Ecto neural progenitor cell (in vitro differentiated cells): ENCODE measurements at regions not wholly inside any gene's neighbourhood (a gene's known extent, or its start where the extent isn't known, plus 50 kb on each side); places are given as distances from the start of the nearest gene placed in this dataset.
"Not testable (repeated sequence)": the region's sequence is repeated elsewhere in the genome, so short reads cannot be mapped to it uniquely, and the experiment has no call there.

Source experiments
- DNase-seq: peaks from one replicate; pipeline ENCODE4 v3.0.0-alpha.2; 2018; ENCODE audit warnings: low spot score

DNA sequence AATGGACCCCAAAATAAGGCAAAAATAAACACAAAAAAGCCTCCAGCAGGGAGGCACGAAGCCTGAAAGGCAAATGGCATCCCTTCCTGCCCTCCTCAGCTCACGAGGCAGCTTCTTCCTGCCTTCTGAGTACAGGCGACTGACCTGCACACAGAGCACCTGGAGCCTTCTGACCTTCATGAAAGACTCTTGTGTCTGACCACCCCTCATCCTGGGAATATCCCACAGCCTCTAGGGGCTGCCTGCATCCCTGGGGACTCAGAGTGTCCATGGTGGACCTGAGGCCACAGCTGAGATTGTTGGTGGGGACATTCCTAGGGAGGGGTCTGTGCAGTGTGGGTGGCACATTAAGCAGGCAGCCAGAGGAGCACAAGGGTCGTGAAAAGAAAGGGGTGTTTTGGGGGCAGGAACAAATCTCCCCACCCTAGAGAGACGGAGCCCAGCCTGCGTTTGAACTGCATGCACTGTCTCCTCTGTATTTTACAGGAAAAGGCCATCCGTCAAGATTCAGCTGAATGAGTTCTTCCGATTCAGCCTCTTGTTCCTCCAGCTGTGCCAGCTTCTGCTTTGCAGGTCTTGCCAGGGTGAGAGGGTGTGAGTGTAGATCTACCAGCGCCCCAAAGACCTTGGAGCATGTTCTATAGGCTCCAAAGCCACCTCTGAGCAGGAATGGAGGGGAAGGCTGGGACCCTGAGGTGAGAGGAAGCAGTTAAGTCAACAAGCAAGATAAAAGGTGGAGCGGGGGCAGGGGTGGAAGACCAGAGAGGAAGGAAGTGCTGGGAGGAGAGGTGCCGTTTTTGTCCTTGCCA is 80.4 kb upstream of the MEF2A start:
- DNase-seq = peak; percentile 45

DNA sequence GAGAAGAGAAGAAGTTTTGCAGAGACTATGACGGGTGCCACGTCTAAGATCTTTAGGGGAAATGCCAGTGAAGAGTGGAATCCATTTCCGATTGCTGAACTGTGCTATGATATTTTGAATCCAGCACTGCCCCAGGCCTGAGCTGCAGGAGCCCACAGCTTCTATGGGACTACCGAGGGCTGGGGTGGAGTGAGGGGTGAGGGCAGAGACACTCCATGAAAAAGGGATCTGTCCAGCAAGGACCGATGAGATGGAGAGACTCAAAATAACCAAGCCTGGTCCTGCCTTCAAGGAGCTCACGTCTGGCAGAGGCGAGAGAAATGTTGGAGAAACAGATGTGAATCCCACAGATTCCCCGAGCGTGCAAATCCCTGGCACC is 79.8 kb upstream of the MEF2A start:
- no peak for DNase-seq

DNA sequence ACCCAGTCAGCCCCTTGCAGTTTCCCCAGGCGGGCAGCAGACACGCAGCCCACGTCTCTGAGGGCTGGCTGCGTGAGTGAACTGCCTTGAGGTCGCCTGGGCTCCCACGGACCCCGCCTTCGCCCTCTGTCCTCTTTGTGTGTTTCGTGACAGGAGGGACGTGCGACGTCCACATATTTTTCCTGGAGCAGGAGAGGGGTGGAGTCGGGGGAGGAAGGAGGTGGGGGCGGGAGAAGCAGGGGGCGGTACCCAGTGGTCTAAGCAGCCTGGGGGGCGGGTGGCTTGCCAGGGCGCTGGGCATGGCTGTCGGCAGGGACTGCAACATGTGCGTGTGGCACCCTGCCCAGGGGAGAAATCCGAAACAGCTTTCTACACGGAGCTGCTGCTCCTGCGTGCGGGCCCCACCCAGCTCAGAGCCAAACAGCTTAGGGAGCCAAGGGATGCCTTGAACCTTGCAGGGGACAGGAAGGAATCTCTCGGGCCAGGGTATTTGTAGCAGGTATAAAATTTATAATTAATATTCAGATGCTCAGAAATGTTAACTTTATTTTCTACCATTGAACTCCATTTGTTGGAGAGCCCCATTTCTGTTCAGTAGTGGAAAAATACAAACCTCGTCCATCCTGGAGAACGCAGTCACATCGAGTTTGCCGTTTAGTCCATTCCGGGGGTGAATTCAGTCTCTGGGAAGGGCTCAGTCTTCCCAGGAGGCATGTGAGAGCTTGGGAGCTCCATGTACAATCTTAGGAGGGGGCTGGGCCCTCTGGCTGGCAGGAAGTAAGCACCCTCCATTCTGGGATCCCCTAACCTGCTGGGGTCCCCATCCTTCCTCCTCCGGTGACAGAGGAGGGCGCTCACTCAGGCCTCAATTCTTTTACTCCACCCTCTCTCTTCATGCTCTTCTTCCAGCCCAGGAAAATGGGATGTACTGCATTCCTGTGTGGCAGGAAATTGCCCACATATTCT is 79.1 kb upstream of the MEF2A start:
- peak; percentile 56 for DNase-seq

DNA sequence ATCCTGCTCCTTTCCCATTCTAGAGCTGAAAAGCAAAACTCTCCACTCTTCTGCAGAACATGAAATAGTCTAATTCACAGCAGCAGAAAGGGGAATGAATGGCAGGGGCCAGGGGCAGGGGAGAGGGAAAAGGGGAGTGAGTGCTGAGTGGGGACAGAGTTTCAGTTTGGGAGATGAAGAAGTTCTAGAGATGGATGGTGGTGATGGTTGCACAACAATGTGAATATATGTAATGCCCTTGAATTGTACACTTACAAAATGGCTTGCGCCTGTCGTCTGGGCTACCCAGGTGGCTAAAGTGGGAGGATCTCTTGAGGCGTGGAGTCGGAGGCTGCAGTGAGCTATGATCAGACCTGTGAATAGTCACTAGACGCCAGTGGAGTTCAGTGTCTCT is 78.5 kb upstream of the MEF2A start:
- DNase-seq = peak; percentile 21

DNA sequence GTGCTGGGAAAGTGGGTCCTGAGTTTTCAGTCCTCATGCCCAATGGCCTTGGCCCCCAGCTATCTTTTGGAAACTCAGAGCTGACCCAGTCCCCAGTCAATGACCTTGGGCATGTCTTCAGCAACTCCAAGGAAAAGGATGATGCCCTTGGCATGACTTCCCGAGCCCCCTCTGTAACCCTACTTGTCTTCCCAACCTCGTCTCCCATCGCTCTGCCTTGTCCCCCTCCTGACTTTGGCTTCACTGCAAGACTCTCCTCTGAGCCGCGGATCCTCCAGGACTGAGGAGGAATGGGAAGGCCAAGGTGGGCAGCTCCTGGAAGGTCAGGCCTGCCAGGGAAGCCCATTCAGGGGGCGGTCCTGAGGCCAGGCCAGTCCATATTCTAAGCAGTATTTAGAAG is 73.5 kb upstream of the MEF2A start:
- no peak for DNase-seq

DNA sequence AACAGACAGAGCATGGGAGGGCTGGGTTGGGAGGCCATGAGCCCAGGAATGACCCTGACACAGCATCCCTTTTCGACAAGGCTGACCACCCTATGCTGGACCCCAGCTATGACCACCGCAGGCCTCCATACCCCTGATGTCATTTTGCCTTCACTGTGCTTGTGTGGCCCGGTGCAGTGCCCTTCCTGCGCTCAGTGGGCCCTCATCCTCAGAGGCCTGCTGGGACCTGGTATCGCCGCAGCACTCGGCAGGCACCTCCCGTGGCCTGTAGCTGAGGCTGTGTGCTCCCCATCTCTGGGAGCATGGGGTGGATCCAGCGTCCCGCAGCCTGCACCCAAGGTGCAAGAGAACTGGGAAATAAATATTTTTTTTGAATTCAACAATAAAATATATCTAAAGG is 73.1 kb upstream of the MEF2A start:
- no peak for DNase-seq

DNA sequence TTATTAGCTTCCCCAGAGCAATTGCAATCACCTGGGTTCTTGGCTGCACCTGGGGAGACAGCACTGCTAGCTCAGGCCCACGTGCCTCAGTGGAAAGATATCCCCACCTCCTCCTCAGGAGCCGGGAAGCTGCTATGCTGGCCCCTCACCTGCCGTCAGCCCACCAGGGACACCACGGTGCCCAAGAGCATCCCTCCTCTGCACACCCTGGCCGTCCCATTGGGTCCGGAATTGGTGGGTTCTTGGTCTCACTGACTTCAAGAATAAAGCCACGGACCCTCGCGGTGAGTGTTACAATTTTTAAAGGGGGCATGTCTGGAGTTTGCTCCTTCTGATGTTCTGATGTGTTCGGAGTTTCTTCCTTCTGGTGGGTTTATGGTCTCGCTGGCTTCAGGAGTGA is 72.3 kb upstream of the MEF2A start:
- DNase-seq = no peak

- DNase-seq = not testable (repeated sequence)
These were observed 71.1 kb upstream of the MEF2A start for GRCh38 chr15:99494536-99495233.

DNA sequence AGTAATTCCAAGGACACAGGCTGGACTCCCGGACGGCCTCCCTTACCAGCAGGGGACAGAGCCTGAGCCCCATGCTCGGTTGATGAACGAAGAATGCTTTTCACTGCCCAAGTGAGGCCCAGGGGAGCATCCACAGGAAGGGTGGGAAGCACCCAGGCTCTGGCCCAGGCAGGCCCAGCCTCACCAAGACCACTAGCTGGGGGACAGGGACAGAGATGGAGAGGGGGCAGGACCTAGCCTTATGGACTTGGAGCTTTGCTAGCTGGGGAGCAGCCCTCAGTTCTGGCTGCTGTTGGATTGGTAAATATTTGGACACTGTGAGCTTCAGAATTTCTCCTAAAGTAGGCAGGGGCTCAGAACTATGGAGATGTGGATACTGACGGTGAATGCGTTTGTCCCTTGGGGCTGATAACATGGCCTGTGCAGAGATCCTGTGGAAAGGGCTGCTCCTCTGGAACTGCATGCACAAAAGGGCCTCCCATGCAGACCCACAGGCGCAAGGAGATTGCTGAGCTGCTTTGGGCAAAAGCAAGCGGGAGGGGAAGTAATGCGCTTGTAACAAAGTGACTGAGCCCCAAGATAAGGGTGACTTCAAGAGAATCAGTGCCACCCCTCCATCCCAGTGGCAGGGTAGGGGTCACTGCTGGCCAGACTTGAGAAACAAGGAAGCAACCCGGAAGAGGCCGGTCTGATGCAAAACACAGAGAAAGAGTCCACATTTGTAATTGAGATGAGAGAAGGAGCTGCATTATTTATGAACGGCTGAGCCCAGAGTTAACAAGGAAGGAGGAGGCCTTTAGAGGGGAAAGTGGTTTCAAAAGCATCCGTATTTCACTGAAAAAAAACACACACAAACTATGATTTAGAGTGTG is 70.1 kb upstream of the MEF2A start:
- DNase-seq = no peak

GRCh38 chr15:99496302-99496629 is 69.5 kb upstream of the MEF2A start:
- DNase-seq = no peak

DNA sequence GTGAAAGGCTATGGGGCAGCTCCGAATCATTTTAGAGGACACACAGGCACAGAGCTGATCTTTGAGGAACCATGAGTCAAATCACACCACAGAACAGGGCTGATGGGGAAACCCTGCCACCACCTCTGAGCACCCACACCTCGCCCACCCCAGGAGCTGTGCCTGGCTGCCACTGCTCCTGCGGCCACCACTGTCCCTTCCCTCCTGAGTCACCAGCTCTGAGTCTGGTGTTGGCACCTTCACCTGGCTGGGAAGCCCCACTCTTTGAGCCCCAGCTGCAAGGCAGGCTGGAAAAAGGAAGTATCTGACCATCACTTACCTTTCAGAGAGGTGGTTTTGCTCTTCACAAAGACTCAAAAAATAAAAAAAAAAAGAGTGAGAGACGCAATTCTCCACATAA is 63.6 kb upstream of the MEF2A start:
- DNase-seq = no peak

DNA sequence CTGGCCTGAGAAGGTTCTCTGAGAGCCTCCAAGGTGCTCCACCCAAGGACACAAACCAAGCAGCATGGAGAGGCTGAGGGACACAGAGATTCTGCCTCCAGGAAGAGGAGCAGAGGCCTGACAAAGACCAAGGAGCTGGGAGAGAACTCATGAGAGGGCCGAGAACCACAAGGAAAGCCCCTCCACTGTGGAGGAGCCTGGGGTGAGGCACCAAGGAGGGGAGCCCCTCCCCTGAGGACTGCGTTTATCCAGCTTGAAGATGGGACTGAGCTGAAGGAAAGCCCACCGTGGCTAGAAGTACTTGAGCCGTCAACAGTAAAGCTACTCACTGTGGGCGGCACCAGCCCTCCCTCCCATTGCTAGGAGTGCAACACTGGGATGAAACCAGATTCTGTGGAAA is 63.1 kb upstream of the MEF2A start:
- no peak for DNase-seq

DNA sequence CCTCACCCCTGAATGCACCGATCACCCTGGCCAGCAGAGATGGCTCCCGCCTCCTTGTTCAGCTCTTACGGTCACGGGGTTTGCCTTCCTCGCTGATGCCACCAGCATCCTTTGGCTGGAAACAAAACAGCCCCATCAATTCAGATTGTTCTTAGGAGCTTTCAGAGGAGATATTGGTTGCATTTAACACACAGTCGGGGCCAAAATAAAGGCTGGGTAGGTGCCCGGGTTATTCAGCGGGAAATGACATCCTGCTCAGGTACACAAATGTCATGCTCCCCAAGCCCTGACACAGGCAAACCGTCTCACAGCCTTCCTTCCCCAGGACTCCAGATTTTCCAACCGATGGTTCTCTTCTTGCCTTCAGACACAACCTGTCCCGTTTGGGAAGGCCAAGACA is 62.4 kb upstream of the MEF2A start:
- no peak for DNase-seq

DNA sequence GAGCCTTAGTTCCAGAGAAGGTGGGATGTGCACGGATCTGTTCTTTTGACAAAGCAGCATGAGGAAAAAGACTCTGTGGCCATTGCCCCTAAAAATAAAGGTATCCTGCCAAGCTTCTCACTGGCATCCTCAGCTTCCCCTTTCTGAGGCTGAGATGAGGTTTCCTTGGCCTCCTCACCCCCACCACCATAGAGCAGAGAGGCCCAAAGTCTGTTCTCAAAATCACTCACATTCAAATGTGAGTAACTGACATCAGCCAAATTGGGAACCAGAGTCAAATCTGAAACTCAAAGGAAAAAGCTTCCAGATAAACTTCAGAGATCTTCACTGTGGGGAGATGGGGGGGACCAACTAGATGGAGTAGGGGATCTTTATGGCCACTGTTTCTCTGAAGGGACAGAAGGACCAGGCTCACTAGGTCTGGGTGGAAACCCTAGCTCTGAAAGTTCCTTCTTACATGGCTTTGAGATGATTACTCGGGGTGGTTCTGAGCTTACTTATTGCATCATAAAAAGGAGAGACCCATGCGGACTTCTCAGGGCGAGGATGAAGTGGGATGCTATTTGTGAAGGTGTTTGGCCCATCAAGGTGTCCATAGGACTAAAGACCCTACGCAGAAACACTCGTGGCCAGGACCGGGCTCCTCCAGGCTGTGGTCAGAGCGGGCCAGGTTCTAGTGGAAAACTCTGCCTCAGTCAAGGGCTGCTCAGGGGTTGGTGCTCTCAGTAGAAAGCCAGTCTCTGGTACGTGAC is 61.5 kb upstream of the MEF2A start:
- DNase-seq = no peak

DNA sequence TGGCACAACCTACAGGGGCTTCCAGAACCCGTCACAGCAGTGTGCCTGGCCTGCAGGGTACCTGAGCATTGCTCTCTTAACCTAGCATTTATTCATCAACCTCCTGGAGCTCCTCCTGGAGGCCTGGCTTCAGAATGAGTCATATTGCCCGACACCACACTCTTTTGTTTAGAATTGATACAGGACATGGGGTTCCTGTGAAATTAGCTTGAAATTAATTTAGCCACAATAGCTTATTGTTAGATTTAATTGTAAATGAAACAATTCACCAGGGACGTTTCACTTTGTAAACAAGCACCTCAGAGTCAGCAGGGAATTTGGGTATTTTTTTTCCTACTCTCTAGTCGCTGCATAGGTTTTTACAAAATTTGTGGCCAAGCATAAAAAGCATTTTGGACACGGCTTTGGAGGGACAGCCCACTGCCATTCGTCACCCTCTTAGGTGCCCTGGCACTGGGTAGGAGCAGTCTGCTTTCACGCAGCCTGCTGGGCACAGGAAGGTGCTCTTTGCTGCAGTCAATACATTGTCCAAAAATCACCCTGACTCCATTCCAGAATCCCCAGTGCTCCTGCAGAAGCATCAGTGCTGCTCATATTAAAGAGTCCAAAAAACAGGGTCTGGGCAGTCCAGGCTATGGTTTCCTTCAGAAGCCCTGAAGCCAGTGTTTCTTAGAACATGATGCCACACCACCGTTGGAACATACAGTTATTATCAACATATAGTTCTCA is 60.8 kb upstream of the MEF2A start:
- no peak for DNase-seq

- no peak for DNase-seq
These were observed 59.4 kb upstream of the MEF2A start for GRCh38 chr15:99506399-99506798.

DNA sequence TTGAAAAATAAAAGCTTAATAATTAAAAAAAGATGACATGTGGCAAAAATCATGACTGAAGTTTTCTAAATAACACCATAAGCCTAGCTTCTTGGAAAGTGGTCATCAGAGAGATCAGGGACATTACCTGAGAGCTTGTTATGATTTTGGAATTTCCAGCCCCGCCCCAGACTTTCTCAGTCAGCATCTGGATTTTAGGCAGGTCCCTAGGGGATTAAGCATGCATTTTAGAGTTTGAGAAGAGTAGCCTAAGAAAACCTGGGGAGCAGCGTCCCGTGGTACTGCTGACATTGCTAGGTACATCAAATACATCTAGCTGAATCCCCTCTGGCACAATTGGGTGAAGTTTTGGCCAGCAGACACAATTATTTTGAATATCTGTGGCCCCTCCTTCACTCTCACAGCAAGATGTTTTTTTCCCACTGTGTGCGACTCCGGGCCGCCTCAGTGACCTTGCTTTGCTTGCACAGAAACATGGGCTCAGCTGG is 58.7 kb upstream of the MEF2A start:
- no peak for DNase-seq

- DNase-seq = no peak
These were observed 58.1 kb upstream of the MEF2A start for GRCh38 chr15:99507504-99508310.

DNA sequence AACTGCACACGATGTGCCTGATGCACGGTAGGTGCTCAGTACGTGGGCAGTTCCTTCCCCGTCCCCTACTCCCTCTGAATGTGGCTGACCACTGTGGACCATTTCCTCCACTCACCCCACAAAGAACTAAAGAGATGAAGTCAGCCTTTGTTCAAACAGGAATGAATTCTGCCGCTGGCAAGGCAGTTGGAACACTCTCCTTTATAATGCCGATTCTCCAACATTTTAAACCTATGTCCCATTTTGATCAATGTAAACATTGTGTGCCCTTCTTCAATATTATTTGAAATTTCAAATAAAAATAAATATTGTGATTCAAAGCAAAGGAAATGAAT is 57.5 kb upstream of the MEF2A start:
- DNase-seq = no peak
